ENCODE measurements at regions not wholly inside any gene's neighbourhood (a gene's known extent, or its start where the extent isn't known, plus 50 kb on each side); places are given as distances from the start of the nearest gene placed in this dataset.

GRCh38 chr3:124517306-124517705 is 212.9 kb upstream of the UMPS start:
- WGBS (ENCODE audit: insufficient coverage, low coverage, low lambda C conversion rate, missing lambda C conversion rate), result 80% methylated on average over 2 of the region's 2 CpGs

DNA sequence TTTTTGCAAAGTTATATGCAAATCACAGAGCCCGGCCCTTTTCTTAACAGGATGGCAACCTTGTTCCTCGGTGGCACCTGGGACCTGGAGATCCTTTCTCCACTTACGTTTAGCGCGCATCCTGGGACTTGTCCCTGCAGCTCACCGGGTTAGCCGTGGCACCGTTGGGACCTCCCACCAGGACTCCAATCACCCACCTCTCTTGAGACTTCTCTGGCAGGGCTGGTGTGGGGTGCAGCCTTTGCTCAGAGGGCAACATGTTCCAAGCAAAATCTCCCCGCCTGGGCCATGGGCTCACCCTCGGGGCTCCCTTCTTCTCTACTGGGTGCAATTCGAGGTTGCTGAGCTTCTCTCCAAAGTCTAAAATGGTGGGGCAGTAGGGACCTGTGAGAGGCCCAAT is 211.9 kb upstream of the UMPS start:
- no peak for ATAC-seq
- no peak for DNase-seq
- Histone ChIP-seq H3K36me3 (no peaks in the 10 kb centered on the region), H3K4me3 (no peak overlapping the region), H3K27me3 (no peaks in the 10 kb centered on the region), H3K27ac (no peak overlapping the region), H3K9me3 (no peaks in the 10 kb centered on the region), H3K4me1 (peaks cover 0 to 10% (median 2%) of the 10 kb centered on the region in 4 donors)
- 87% methylated on average over 8 of the region's 11 CpGs for WGBS (ENCODE audit: insufficient coverage, low coverage, low lambda C conversion rate, missing lambda C conversion rate)
- intact Hi-C loops (cut with DNase I), result no loop called here
- TF ChIP-seq CTCF (IDR thresholded peaks at IDR 0.05) (no peak), POLR2A (IDR thresholded peaks at IDR 0.05) (no peak)

More at GRCh38 chr3:124517306-124517705, 212.9 kb upstream of the UMPS start:
- no peak overlapping the region for H3K4me3 ChIP-seq
- H3K9me3 ChIP-seq, result no peaks in the 10 kb centered on the region
- no peak overlapping the region for H3K27ac ChIP-seq
- no peaks in the 10 kb centered on the region for H3K36me3 ChIP-seq
- intact Hi-C loops (cut with DNase I), result no loop called here
- no peaks in the 10 kb centered on the region for H3K27me3 ChIP-seq
- TF ChIP-seq CTCF (IDR thresholded peaks at IDR 0.05) (no peak), POLR2A (IDR thresholded peaks at IDR 0.05) (no peak)
- H3K4me1 ChIP-seq, result peaks cover 0 to 10% (median 2%) of the 10 kb centered on the region in 4 donors
- no peak for ATAC-seq
- DNase-seq, result no peak

DNA sequence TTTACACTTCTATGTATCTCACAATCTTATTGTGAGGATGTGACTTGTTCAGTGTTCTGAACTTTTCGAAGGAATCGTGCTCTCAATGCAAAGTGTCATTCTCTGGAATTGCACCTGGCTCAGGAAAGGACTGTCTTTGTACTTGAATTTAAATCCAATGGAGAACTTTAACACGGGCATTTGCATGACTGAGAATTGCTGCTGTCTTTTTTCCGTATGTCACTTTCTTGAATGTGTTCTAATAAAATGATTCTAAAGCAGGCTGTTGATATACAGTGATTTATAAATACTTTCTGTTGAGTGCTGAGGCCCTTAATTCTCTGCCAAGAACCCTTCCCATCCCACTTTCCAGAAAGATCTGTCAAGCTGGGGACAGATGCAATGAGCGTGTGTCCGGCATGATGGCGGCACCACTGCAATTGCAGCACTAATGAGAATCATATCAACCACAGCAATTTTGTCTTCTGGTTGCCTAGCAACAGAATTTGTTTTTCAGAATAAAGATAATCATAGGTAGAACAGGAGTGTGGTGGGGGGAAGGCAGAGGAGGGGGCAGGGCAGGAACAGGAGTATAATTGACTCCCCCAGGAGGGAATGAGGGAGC is 210.6 kb upstream of the UMPS start:
- H3K27me3 ChIP-seq, result no peaks in the 10 kb centered on the region
- DNase-seq (no peak), ATAC-seq (no peak)
- H3K4me3 ChIP-seq, result no peak overlapping the region
- no peaks in the 10 kb centered on the region for H3K36me3 ChIP-seq
- H3K9me3 ChIP-seq, result no peaks in the 10 kb centered on the region
- intact Hi-C loops (cut with DNase I), result no loop called here
- WGBS (ENCODE audit: insufficient coverage, low coverage, low lambda C conversion rate, missing lambda C conversion rate), result 94% methylated on average over 7 of the region's 7 CpGs
- H3K4me1 ChIP-seq, result peaks cover 0 to 10% (median 2%) of the 10 kb centered on the region in 4 donors
- H3K27ac ChIP-seq, result no peak overlapping the region
- no peak for TF ChIP-seq POLR2A (IDR thresholded peaks at IDR 0.05)
- no peak for TF ChIP-seq CTCF (IDR thresholded peaks at IDR 0.05)

GRCh38 chr3:124520970-124521369 is 209.3 kb upstream of the UMPS start:
- Histone ChIP-seq H3K36me3 (no peaks in the 10 kb centered on the region), H3K27ac (no peak overlapping the region), H3K9me3 (no peaks in the 10 kb centered on the region), H3K4me1 (peaks cover 0 to 10% (median 2%) of the 10 kb centered on the region in 4 donors), H3K4me3 (no peak overlapping the region), H3K27me3 (no peaks in the 10 kb centered on the region)
- DNase-seq (no peak), ATAC-seq (peak; percentile 84 to 98 (median 91))
- intact Hi-C loops (cut with DNase I), result no loop called here
- no peak for TF ChIP-seq POLR2A (IDR thresholded peaks at IDR 0.05)
- 42% methylated on average over 5 of the region's 5 CpGs for WGBS (ENCODE audit: insufficient coverage, low coverage, low lambda C conversion rate, missing lambda C conversion rate)

DNA sequence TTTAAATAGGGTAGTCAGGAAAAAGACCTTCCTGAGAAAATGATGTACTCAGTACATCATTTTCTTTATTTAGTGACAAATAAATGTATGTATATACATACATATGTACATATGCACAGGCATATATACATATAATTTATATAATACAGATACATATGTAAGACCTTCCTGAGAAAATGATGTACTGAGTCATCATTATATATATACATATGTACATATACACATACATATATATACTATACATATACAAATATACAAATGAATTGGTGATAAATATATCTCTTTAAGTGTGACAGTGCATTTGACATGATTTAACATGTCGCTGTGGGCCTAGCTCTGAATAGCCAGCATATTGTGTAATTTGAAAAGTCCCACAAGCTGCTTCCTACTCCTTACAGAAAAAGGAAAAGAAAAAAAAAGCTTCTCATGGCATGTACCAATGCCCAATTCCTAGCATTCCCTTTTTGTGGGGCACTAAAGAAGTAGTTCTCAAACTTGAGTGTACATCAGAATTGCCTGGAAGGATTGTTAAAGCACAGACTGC is 208.1 kb upstream of the UMPS start:
- TF ChIP-seq POLR2A (IDR thresholded peaks at IDR 0.05) (no peak), CTCF (IDR thresholded peaks at IDR 0.05) (no peak)
- intact Hi-C loops (cut with DNase I), result no loop called here
- Histone ChIP-seq H3K36me3 (no peaks in the 10 kb centered on the region), H3K4me1 (peaks cover 0 to 10% (median 2%) of the 10 kb centered on the region in 4 donors), H3K9me3 (no peaks in the 10 kb centered on the region), H3K4me3 (no peak overlapping the region), H3K27me3 (no peaks in the 10 kb centered on the region), H3K27ac (no peak overlapping the region)
- DNase-seq, result no peak
- WGBS (ENCODE audit: insufficient coverage, low coverage, low lambda C conversion rate, missing lambda C conversion rate), result 71% methylated on average over 1 of the region's 1 CpG
- ATAC-seq, result no peak

Measured in right lobe of liver (tissue), 6 donors.